WTC11 (cell line): ENCODE measurements at regions not wholly inside any gene's neighbourhood (a gene's known extent, or its start where the extent isn't known, plus 50 kb on each side); places are given as distances from the start of the nearest gene placed in this dataset.

ENCODE experiments used
- NFE2L1 ChIP-seq: sonication (generic); formaldehyde crosslinking; IDR thresholded peaks from 2 replicates; pipeline ENCODE4 v1.8.1; 2023; ENCODE audit warnings: missing genetic modification reagents
- SMAD4 ChIP-seq: sonication (generic); formaldehyde crosslinking; IDR thresholded peaks from 2 replicates; pipeline ENCODE4 v1.8.0; 2022; ENCODE audit warnings: mild to moderate bottlenecking, missing genetic modification reagents
- ZNF423 ChIP-seq: fragments of 250-450 bp; sonication (Bioruptor Pico); IDR thresholded peaks from 2 replicates; pipeline ENCODE4 v2.1.2; 2022; ENCODE audit warnings: mild to moderate bottlenecking, moderate library complexity
- TF ChIP-seq, protein P1 (sequence below): fragments of 200-600 bp; IDR thresholded peaks from 2 replicates; pipeline ENCODE4 v1.8.0; 2022; ENCODE audit warnings: antibody characterized with exemption
- TF ChIP-seq, protein P2 (sequence below): sonication (generic); formaldehyde crosslinking; conservative IDR thresholded peaks from 2 replicates; pipeline ENCODE4 v1.8.1; 2022; ENCODE audit warnings: mild to moderate bottlenecking, missing genetic modification reagents
- TF ChIP-seq, protein P3 (sequence below): sonication (generic); formaldehyde crosslinking; IDR thresholded peaks from 2 replicates; pipeline ENCODE4 v1.8.1; 2023; ENCODE audit warnings: mild to moderate bottlenecking, moderate library complexity, missing genetic modification reagents

DNA sequence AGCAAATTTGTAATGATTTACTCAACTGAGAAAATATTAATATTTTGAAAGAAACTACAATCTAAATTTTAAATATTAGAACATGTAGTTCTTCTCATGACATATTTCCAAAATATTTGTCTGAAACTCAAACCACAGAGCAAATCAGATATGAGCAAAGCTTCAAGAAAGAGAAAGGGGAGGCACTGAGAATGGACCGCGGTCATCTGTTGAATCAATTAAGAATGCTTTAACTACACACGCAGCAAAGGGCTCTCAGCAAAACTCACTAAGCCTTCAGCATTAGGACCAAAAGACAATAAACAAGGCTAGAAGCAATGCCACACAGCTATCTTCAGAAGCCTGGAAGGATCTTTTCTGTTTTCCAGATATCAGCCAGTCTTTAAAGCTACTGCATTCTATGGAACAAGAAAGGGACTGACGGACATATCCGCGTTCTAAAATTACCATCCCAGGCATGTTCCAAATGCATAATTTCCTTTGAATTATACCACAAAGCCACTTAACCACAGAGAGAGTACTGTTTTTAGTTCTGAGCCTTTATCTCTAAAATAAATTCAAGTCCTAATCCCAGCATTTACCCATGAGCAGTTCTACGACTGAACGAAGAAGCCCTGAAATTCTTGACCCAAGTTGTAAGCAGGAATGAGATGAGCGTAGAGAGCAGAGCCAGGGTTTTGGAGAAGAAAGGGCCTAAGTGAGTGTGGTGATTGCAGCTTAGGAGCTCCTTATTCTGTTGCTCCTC, 513.5 kb downstream of the AGTPBP1 start:
- no peak for TF ChIP-seq SMAD4 (CRISPR knock-in tag)
- TF ChIP-seq, protein P1, sequence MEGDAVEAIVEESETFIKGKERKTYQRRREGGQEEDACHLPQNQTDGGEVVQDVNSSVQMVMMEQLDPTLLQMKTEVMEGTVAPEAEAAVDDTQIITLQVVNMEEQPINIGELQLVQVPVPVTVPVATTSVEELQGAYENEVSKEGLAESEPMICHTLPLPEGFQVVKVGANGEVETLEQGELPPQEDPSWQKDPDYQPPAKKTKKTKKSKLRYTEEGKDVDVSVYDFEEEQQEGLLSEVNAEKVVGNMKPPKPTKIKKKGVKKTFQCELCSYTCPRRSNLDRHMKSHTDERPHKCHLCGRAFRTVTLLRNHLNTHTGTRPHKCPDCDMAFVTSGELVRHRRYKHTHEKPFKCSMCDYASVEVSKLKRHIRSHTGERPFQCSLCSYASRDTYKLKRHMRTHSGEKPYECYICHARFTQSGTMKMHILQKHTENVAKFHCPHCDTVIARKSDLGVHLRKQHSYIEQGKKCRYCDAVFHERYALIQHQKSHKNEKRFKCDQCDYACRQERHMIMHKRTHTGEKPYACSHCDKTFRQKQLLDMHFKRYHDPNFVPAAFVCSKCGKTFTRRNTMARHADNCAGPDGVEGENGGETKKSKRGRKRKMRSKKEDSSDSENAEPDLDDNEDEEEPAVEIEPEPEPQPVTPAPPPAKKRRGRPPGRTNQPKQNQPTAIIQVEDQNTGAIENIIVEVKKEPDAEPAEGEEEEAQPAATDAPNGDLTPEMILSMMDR: no peak
- TF ChIP-seq, protein P2, sequence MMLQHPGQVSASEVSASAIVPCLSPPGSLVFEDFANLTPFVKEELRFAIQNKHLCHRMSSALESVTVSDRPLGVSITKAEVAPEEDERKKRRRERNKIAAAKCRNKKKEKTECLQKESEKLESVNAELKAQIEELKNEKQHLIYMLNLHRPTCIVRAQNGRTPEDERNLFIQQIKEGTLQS (CRISPR knock-in tag): no peak
- no peak for TF ChIP-seq NFE2L1 (CRISPR knock-in tag)
- TF ChIP-seq, protein P3, sequence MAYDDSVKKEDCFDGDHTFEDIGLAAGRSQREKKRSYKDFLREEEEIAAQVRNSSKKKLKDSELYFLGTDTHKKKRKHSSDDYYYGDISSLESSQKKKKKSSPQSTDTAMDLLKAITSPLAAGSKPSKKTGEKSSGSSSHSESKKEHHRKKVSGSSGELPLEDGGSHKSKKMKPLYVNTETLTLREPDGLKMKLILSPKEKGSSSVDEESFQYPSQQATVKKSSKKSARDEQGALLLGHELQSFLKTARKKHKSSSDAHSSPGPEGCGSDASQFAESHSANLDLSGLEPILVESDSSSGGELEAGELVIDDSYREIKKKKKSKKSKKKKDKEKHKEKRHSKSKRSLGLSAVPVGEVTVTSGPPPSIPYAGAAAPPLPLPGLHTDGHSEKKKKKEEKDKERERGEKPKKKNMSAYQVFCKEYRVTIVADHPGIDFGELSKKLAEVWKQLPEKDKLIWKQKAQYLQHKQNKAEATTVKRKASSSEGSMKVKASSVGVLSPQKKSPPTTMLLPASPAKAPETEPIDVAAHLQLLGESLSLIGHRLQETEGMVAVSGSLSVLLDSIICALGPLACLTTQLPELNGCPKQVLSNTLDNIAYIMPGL (CRISPR knock-in tag): no peak
- no peak for TF ChIP-seq ZNF423 (CRISPR knock-in tag)
